B cell (primary cell): ENCODE measurements at regions not wholly inside any gene's neighbourhood (a gene's known extent, or its start where the extent isn't known, plus 50 kb on each side); places are given as distances from the start of the nearest gene placed in this dataset.

Experiments used
- ATAC-seq: fragments of 200-7000 bp; cut with Tn5 transposase; one replicate; pipeline ENCODE4 v1.10.0; 2021; ENCODE audit warnings: low read depth, mild to moderate bottlenecking, moderate number of reproducible peaks, moderate library complexity
- CTCF ChIA-PET: fragments of 350-600 bp; sonication (Branson Sonifier 250); formaldehyde crosslinking; loops from one replicate; lab custom pipeline; 2021; ENCODE audit warnings: antibody characterized with exemption, inconsistent platforms; lab: Charles Lee
- POLR2A ChIA-PET: fragments of 350-600 bp; sonication (Branson Sonifier 250); formaldehyde crosslinking; loops from one replicate; lab custom pipeline; 2021; ENCODE audit warnings: antibody characterized with exemption; lab: Charles Lee
- DNase-seq: peaks from one replicate; pipeline ENCODE4 v3.0.0; 2013
- H2AFZ ChIP-seq: 2 replicates; pipeline ENCODE4 v1.6.1; 2012; ENCODE audit warnings: mild to moderate bottlenecking, low read depth, low read length; ENCODE audit not compliant: insufficient read depth, poor library complexity, severe bottlenecking
- H3K27ac ChIP-seq, 2 donors: 1 replicate in 1 of 2; 2 replicates in 1 of 2; pipeline ENCODE4 v1.5.1; 2012 to 2013; ENCODE audit warnings: low read length in 2 of 2, mild to moderate bottlenecking in 2 of 2, moderate library complexity in 1 of 2
- H3K27me3 ChIP-seq, 4 experiments: fragments of 200-600 bp in 1 of 4; sonication (generic) in 1 of 4; replicated peaks in 1 of 4; 1 replicate in 2 of 4; 2 replicates in 2 of 4; pipeline versions ENCODE4 v1.6.1 to v1.7.0; 2013 to 2016; ENCODE audit warnings: low read length in 3 of 4, mild to moderate bottlenecking in 2 of 4, mixed read lengths in 1 of 4, moderate library complexity in 1 of 4; ENCODE audit not compliant: insufficient read depth in 4 of 4, control insufficient read depth in 3 of 4; ENCODE audit errors: control extremely low read depth in 1 of 4
- H3K36me3 ChIP-seq, 2 experiments: replicated peaks in 1 of 2; 1 replicate in 1 of 2; 2 replicates in 1 of 2; pipeline versions ENCODE4 v1.6.1 to v1.7.1; 2013; ENCODE audit warnings: low read length in 1 of 2; ENCODE audit not compliant: insufficient read depth in 2 of 2, control insufficient read depth in 1 of 2; ENCODE audit errors: control extremely low read depth in 1 of 2, extremely low read depth in 1 of 2
- H3K4me1 ChIP-seq, 2 donors: fragments of 200-600 bp in 1 of 2; sonication (generic) in 1 of 2; 1 replicate in 1 of 2; 2 replicates in 1 of 2; pipeline versions ENCODE4 v1.5.1 to v1.6.1; 2013 to 2017; ENCODE audit warnings: low read length in 2 of 2; ENCODE audit not compliant: control insufficient read depth in 2 of 2, insufficient read depth in 2 of 2
- H3K4me2 ChIP-seq: replicated peaks from 2 replicates; pipeline ENCODE3; 2012; ENCODE audit warnings: mild to moderate bottlenecking, low read depth, low read length; ENCODE audit not compliant: poor library complexity, severe bottlenecking
- H3K4me3 ChIP-seq, 5 experiments: fragments of 200-600 bp in 1 of 5; sonication (generic) in 1 of 5; 1 replicate in 3 of 5; 2 replicates in 2 of 5; pipeline versions ENCODE4 v1.5.1 to v1.7.0; 2011 to 2016; ENCODE audit warnings: low read length in 4 of 5, mild to moderate bottlenecking in 4 of 5, low read depth in 2 of 5, control low read depth in 1 of 5, moderate library complexity in 1 of 5; ENCODE audit not compliant: insufficient read depth in 1 of 5; ENCODE audit errors: control extremely low read depth in 1 of 5, extremely low read depth in 1 of 5
- H3K79me2 ChIP-seq: fragments of 200-600 bp; sonication (generic); one replicate; pipeline ENCODE4 v1.6.0; 2016; ENCODE audit warnings: low read length; ENCODE audit not compliant: control insufficient read depth, insufficient read depth
- H3K9ac ChIP-seq: fragments of 200-600 bp; sonication (generic); 2 replicates; pipeline ENCODE4 v1.6.1; 2017; ENCODE audit warnings: mild to moderate bottlenecking, low read length, moderate library complexity
- H3K9me3 ChIP-seq, 3 donors: one replicate each; pipeline versions ENCODE4 v1.6.1 to v1.7.1; 2013; ENCODE audit warnings: low read length in 2 of 3; ENCODE audit not compliant: control insufficient read depth in 2 of 3, insufficient read depth in 1 of 3; ENCODE audit errors: control extremely low read depth in 1 of 3
- H4K20me1 ChIP-seq: 2 replicates; pipeline ENCODE4 v1.6.0; 2012; ENCODE audit warnings: mild to moderate bottlenecking, low read length; ENCODE audit not compliant: insufficient read depth, control insufficient read depth, poor library complexity, severe bottlenecking
- H3K27ac Mint-ChIP-seq: one replicate; pipeline ENCODE4 v1.8.0; 2021; ENCODE audit warnings: mixed read lengths
- H3K27me3 Mint-ChIP-seq: one replicate; pipeline ENCODE4 v1.8.0; 2021; ENCODE audit warnings: mixed read lengths
- H3K4me1 Mint-ChIP-seq: one replicate; pipeline ENCODE4 v1.8.0; 2021; ENCODE audit warnings: mixed read lengths
- H3K4me3 Mint-ChIP-seq: one replicate; pipeline ENCODE4 v1.8.0; 2021; ENCODE audit warnings: mixed read lengths
- H3K9me3 Mint-ChIP-seq: one replicate; pipeline ENCODE4 v1.8.0; 2022; ENCODE audit warnings: mixed read lengths; ENCODE audit not compliant: insufficient read depth
- EZH2 ChIP-seq: IDR thresholded peaks from 2 replicates; pipeline ENCODE4 v1.6.1; 2012; ENCODE audit warnings: borderline replicate concordance, low read depth, mild to moderate bottlenecking, moderate library complexity, low read length; ENCODE audit not compliant: insufficient read depth, poor library complexity, severe bottlenecking
- WGBS: methylation state at CpG from one replicate; pipeline ENCODE4 v1.1.5; 2013; ENCODE audit warnings: missing lambda C conversion rate; ENCODE audit not compliant: insufficient coverage; 5-methylcytosine and 5-hydroxymethylcytosine counted together
- intact Hi-C: fragments of 100-400 bp; cut with micrococcal nuclease; formaldehyde crosslinking; loops from one replicate; pipeline ENCODE4 v1.10.0; 2022
- TF ChIP-seq, protein P1 (sequence below): fragments of 200-600 bp; IDR thresholded peaks from one replicate; pipeline ENCODE4 v1.8.0; 2022; ENCODE audit warnings: antibody characterized with exemption, mild to moderate bottlenecking

GRCh38 chr6:167398214-167399050 lies 73.5 kb downstream of the TTLL2 start:
- intact Hi-C loops = no loop called here
- ATAC-seq = no peak
- Mint-ChIP-seq H3K9me3 (no peaks in the 10 kb centered on the region), H3K27me3 (peaks cover under 1% of the 10 kb centered on the region), H3K4me1 (no peaks in the 10 kb centered on the region), H3K27ac (no peak overlapping the region), H3K4me3 (no peak overlapping the region)
- CTCF ChIA-PET = no interaction called here
- no peak overlapping the region for H3K27ac ChIP-seq
- no peaks in the 10 kb centered on the region for H3K27me3 ChIP-seq
- no peak overlapping the region for H3K9ac ChIP-seq
- H3K36me3 ChIP-seq = no peaks in the 10 kb centered on the region
- POLR2A ChIA-PET = no interaction called here
- no peak overlapping the region for H3K4me3 ChIP-seq
- H2AFZ ChIP-seq = no peak overlapping the region
- H3K4me1 ChIP-seq = no peaks in the 10 kb centered on the region
- TF ChIP-seq EZH2 = no peak
- TF ChIP-seq, protein P1, sequence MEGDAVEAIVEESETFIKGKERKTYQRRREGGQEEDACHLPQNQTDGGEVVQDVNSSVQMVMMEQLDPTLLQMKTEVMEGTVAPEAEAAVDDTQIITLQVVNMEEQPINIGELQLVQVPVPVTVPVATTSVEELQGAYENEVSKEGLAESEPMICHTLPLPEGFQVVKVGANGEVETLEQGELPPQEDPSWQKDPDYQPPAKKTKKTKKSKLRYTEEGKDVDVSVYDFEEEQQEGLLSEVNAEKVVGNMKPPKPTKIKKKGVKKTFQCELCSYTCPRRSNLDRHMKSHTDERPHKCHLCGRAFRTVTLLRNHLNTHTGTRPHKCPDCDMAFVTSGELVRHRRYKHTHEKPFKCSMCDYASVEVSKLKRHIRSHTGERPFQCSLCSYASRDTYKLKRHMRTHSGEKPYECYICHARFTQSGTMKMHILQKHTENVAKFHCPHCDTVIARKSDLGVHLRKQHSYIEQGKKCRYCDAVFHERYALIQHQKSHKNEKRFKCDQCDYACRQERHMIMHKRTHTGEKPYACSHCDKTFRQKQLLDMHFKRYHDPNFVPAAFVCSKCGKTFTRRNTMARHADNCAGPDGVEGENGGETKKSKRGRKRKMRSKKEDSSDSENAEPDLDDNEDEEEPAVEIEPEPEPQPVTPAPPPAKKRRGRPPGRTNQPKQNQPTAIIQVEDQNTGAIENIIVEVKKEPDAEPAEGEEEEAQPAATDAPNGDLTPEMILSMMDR = no peak
- H4K20me1 ChIP-seq = no peaks in the 10 kb centered on the region
- no peaks in the 10 kb centered on the region for H3K79me2 ChIP-seq
- no peak for DNase-seq
- H3K4me2 ChIP-seq = no peak overlapping the region
- H3K9me3 ChIP-seq = no peaks in the 10 kb centered on the region
- 89% methylated on average over 14 of the region's 14 CpGs for WGBS

GRCh38 chr6:167399051-167399387 lies 74.1 kb downstream of the TTLL2 start:
- no peaks in the 10 kb centered on the region for H3K36me3 ChIP-seq
- Mint-ChIP-seq H3K4me1 (no peaks in the 10 kb centered on the region), H3K27me3 (peaks cover 3% of the 10 kb centered on the region), H3K9me3 (no peaks in the 10 kb centered on the region), H3K4me3 (no peak overlapping the region), H3K27ac (no peak overlapping the region)
- no peaks in the 10 kb centered on the region for H4K20me1 ChIP-seq
- no peak overlapping the region for H3K9ac ChIP-seq
- no peak overlapping the region for H3K27ac ChIP-seq
- no peak overlapping the region for H3K4me2 ChIP-seq
- H2AFZ ChIP-seq = no peak overlapping the region
- ATAC-seq (no peak), DNase-seq (no peak)
- no peaks in the 10 kb centered on the region for H3K27me3 ChIP-seq
- no peaks in the 10 kb centered on the region for H3K4me1 ChIP-seq
- POLR2A ChIA-PET = no interaction called here
- CTCF ChIA-PET = no interaction called here
- TF ChIP-seq, protein P1 = no peak
- no peak for TF ChIP-seq EZH2
- WGBS = 96% methylated on average over 6 of the region's 6 CpGs
- intact Hi-C loops = no loop called here
- H3K9me3 ChIP-seq = no peaks in the 10 kb centered on the region
- no peaks in the 10 kb centered on the region for H3K79me2 ChIP-seq
- no peak overlapping the region for H3K4me3 ChIP-seq
